ENCODE measurements at regions not wholly inside any gene's neighbourhood (a gene's known extent, or its start where the extent isn't known, plus 50 kb on each side); places are given as distances from the start of the nearest gene placed in this dataset.
"Not testable (repeated sequence)": the region's sequence is repeated elsewhere in the genome, so short reads cannot be mapped to it uniquely, and the experiment has no call there.

GRCh38 chr13:61672756-61673155, 257.1 kb upstream of the PCDH20 start:
- DNase-seq (ENCODE audit: low spot score), result no peak

GRCh38 chr13:61670384-61671161, 254.9 kb upstream of the PCDH20 start:
- no peak for DNase-seq (ENCODE audit: low spot score)

- no peak for DNase-seq (ENCODE audit: low spot score)
These were observed 249.4 kb upstream of the PCDH20 start for GRCh38 chr13:61664801-61665705.

- DNase-seq (ENCODE audit: low spot score), result no peak
These were observed 238.8 kb upstream of the PCDH20 start for GRCh38 chr13:61654481-61654880.

GRCh38 chr13:61648547-61648946, 232.9 kb upstream of the PCDH20 start:
- DNase-seq (ENCODE audit: low spot score), result no peak

GRCh38 chr13:61612192-61612591, 196.5 kb upstream of the PCDH20 start:
- no peak for DNase-seq (ENCODE audit: low spot score)

- DNase-seq (ENCODE audit: low spot score), result no peak
These were observed 192.5 kb upstream of the PCDH20 start for GRCh38 chr13:61608138-61608537.

GRCh38 chr13:61600360-61601033, 184.8 kb upstream of the PCDH20 start:
- no peak for DNase-seq (ENCODE audit: low spot score)

GRCh38 chr13:61592489-61592888, 176.8 kb upstream of the PCDH20 start:
- DNase-seq (ENCODE audit: low spot score), result no peak

GRCh38 chr13:61575973-61576372, 160.3 kb upstream of the PCDH20 start:
- DNase-seq (ENCODE audit: low spot score), result no peak

- no peak for DNase-seq (ENCODE audit: low spot score)
These were observed 148.0 kb upstream of the PCDH20 start for GRCh38 chr13:61563645-61564044.

- no peak for DNase-seq (ENCODE audit: low spot score)
These were observed 131.3 kb upstream of the PCDH20 start for GRCh38 chr13:61546911-61547310.

- no peak for DNase-seq (ENCODE audit: low spot score)
These were observed 130.8 kb upstream of the PCDH20 start for GRCh38 chr13:61546413-61546812.

GRCh38 chr13:61536433-61536832, 120.8 kb upstream of the PCDH20 start:
- DNase-seq (ENCODE audit: low spot score), result no peak

GRCh38 chr13:61531383-61532065, 115.9 kb upstream of the PCDH20 start:
- no peak for DNase-seq (ENCODE audit: low spot score)

- DNase-seq (ENCODE audit: low spot score), result not testable (repeated sequence)
These were observed 103.6 kb upstream of the PCDH20 start for GRCh38 chr13:61519214-61519613.

GRCh38 chr13:61508936-61509335, 93.3 kb upstream of the PCDH20 start:
- DNase-seq (ENCODE audit: low spot score), result no peak

- DNase-seq (ENCODE audit: low spot score), result no peak
These were observed 84.5 kb upstream of the PCDH20 start for GRCh38 chr13:61500176-61500575.

- no peak for DNase-seq (ENCODE audit: low spot score)
These were observed 80.0 kb upstream of the PCDH20 start for GRCh38 chr13:61495648-61496047.

- not testable (repeated sequence) for DNase-seq (ENCODE audit: low spot score)
These were observed 77.9 kb upstream of the PCDH20 start for GRCh38 chr13:61493556-61493955.

- DNase-seq (ENCODE audit: low spot score), result no peak
These were observed 70.8 kb upstream of the PCDH20 start for GRCh38 chr13:61486496-61486895.

Measured in AG08395 (cell line).